Smooth muscle cell (in vitro differentiated cells): ENCODE measurements at regions not wholly inside any gene's neighbourhood (a gene's known extent, or its start where the extent isn't known, plus 50 kb on each side); places are given as distances from the start of the nearest gene placed in this dataset.

Source experiments
- DNase-seq: peaks from one replicate; lab custom pipeline; 2025; ENCODE audit not compliant: unreplicated experiment; lab: John Stamatoyannopoulos, UW
- H2AFZ ChIP-seq: fragments of 200-600 bp; sonication (generic); 2 replicates; pipeline ENCODE4 v1.6.0; 2016; ENCODE audit warnings: antibody characterized with exemption, low read depth, mild to moderate bottlenecking
- H3F3A ChIP-seq: fragments of 200-600 bp; sonication (generic); 2 replicates; pipeline ENCODE4 v1.6.0; 2017; ENCODE audit warnings: antibody characterized with exemption, low read depth
- H3K27ac ChIP-seq: fragments of 200-600 bp; sonication (generic); 2 replicates; pipeline ENCODE4 v1.5.1; 2016; ENCODE audit warnings: low read depth, mild to moderate bottlenecking
- H3K27me3 ChIP-seq: fragments of 200-600 bp; sonication (generic); 2 replicates; pipeline ENCODE4 v1.6.1; 2016; ENCODE audit warnings: low read depth, mild to moderate bottlenecking
- H3K36me3 ChIP-seq: fragments of 200-600 bp; sonication (generic); 2 replicates; pipeline ENCODE4 v1.5.1; 2016; ENCODE audit warnings: low read depth
- H3K4me1 ChIP-seq: fragments of 200-600 bp; sonication (generic); 2 replicates; pipeline ENCODE4 v1.5.1; 2016; ENCODE audit warnings: low read depth
- H3K4me2 ChIP-seq: fragments of 200-600 bp; sonication (generic); 2 replicates; pipeline ENCODE4 v1.6.0; 2016; ENCODE audit warnings: mild to moderate bottlenecking
- H3K4me3 ChIP-seq: fragments of 200-600 bp; sonication (generic); 2 replicates; pipeline ENCODE4 v1.5.1; 2016; ENCODE audit warnings: mild to moderate bottlenecking
- H3K79me2 ChIP-seq: fragments of 200-600 bp; sonication (generic); 2 replicates; pipeline ENCODE4 v1.6.0; 2016; ENCODE audit warnings: low read depth, mild to moderate bottlenecking
- H3K9ac ChIP-seq: fragments of 200-600 bp; sonication (generic); 2 replicates; pipeline ENCODE4 v1.6.0; 2016; ENCODE audit warnings: low read depth
- H3K9me3 ChIP-seq: fragments of 200-600 bp; sonication (generic); replicated peaks from 2 replicates; pipeline ENCODE4 v1.5.1; 2016; ENCODE audit warnings: low read depth
- H4K20me1 ChIP-seq: fragments of 200-600 bp; sonication (generic); 2 replicates; pipeline ENCODE4 v1.6.0; 2016; ENCODE audit warnings: low read depth
- CTCF ChIP-seq: fragments of 200-600 bp; sonication (generic); IDR thresholded peaks from 2 replicates; pipeline ENCODE4 v1.5.1; 2017; ENCODE audit warnings: borderline replicate concordance, mild to moderate bottlenecking, antibody characterized with exemption; ENCODE audit not compliant: insufficient read depth, poor library complexity, severe bottlenecking
- WGBS: methylation state at CpG from one replicate; pipeline ENCODE4 v1.1.7; 2016; ENCODE audit warnings: low lambda C conversion rate; 5-methylcytosine and 5-hydroxymethylcytosine counted together

- Histone ChIP-seq H4K20me1 (no peaks in the 10 kb centered on the region), H3K4me1 (no peaks in the 10 kb centered on the region), H3K27ac (no peak overlapping the region), H3F3A (no peaks in the 10 kb centered on the region), H3K36me3 (no peaks in the 10 kb centered on the region), H3K27me3 (no peaks in the 10 kb centered on the region), H3K79me2 (no peaks in the 10 kb centered on the region), H3K4me3 (no peak overlapping the region), H2AFZ (no peak overlapping the region), H3K9ac (no peak overlapping the region), H3K9me3 (no peaks in the 10 kb centered on the region), H3K4me2 (no peak overlapping the region)
- WGBS: 76% methylated on average over 3 of the region's 3 CpGs
- no peak for DNase-seq
- TF ChIP-seq CTCF: no peak
Measured at GRCh38 chr13:88948501-88948900, 1277.3 kb downstream of the SLITRK5 start.

- Histone ChIP-seq H3K4me2 (no peak overlapping the region), H3K4me1 (no peaks in the 10 kb centered on the region), H3K79me2 (no peaks in the 10 kb centered on the region), H3K4me3 (no peak overlapping the region), H4K20me1 (no peaks in the 10 kb centered on the region), H3K9me3 (no peaks in the 10 kb centered on the region), H3F3A (no peaks in the 10 kb centered on the region), H3K36me3 (no peaks in the 10 kb centered on the region), H3K27me3 (no peaks in the 10 kb centered on the region), H3K27ac (no peak overlapping the region), H3K9ac (no peak overlapping the region), H2AFZ (no peak overlapping the region)
- 100% methylated on average over 2 of the region's 2 CpGs for WGBS
- DNase-seq: no peak
- TF ChIP-seq CTCF: no peak
Measured at GRCh38 chr13:88958821-88959220, 1287.7 kb downstream of the SLITRK5 start.

GRCh38 chr13:88976466-88976865, 1305.3 kb downstream of the SLITRK5 start:
- Histone ChIP-seq H3F3A (no peaks in the 10 kb centered on the region), H3K4me2 (no peak overlapping the region), H4K20me1 (no peaks in the 10 kb centered on the region), H3K9me3 (no peaks in the 10 kb centered on the region), H3K27ac (no peak overlapping the region), H3K36me3 (no peaks in the 10 kb centered on the region), H3K4me1 (no peaks in the 10 kb centered on the region), H3K79me2 (no peaks in the 10 kb centered on the region), H3K9ac (no peak overlapping the region), H3K4me3 (no peak overlapping the region), H2AFZ (peak overlapping the region; percentile 5), H3K27me3 (no peaks in the 10 kb centered on the region)
- no peak for TF ChIP-seq CTCF
- WGBS: 36% methylated on average over 4 of the region's 4 CpGs
- DNase-seq: no peak

GRCh38 chr13:88978607-88979006, 1307.4 kb downstream of the SLITRK5 start:
- H3K27me3 ChIP-seq: no peaks in the 10 kb centered on the region
- H3K4me1 ChIP-seq: no peaks in the 10 kb centered on the region
- H3K9me3 ChIP-seq: no peaks in the 10 kb centered on the region
- H2AFZ ChIP-seq: no peak overlapping the region
- no peak overlapping the region for H3K27ac ChIP-seq
- no peaks in the 10 kb centered on the region for H3K36me3 ChIP-seq
- no peak for DNase-seq
- H3K4me2 ChIP-seq: no peak overlapping the region
- H3K4me3 ChIP-seq: no peak overlapping the region
- no peaks in the 10 kb centered on the region for H3K79me2 ChIP-seq
- H3K9ac ChIP-seq: no peak overlapping the region
- H3F3A ChIP-seq: no peaks in the 10 kb centered on the region
- TF ChIP-seq CTCF: no peak
- WGBS: 82% methylated on average over 2 of the region's 2 CpGs
- no peaks in the 10 kb centered on the region for H4K20me1 ChIP-seq
